ENCODE measurements at regions not wholly inside any gene's neighbourhood (a gene's known extent, or its start where the extent isn't known, plus 50 kb on each side); places are given as distances from the start of the nearest gene placed in this dataset.
"Not testable (repeated sequence)": the region's sequence is repeated elsewhere in the genome, so short reads cannot be mapped to it uniquely, and the experiment has no call there.

DNA sequence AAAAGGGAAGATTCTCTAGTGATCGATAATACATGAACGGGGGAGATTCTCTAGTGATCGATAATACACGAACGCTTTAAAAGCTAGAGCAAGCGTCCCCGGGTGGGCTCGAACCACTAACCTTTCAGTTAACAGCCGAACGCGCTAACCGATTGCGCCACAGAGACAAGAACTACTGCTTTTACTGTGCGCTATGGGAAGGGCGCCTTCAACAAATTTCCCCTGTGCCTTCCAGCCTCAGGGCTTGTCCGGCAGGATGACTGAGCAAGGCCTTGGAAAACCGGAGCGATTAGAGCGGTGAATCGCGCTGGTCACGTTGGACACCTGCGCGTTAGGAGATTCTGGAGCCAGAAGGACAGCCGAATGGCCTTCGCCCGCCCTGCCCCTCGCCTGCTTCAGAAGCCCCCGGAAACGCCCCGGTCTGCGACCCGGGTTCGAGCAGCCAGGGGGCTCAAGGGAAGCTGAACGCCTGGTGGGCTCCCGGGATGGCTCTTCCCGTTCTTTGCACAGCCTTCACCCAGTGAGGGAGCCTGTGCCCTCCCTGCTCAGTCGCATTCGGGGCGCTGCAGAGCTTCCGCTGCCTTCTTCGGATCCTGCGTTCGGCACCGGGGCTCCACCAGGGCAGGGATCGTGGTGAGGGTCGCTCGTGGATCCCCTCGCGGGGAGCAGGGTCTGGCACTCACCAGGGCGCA, 103.5 kb downstream of the NBPF11 start:
- not testable (repeated sequence) for TF ChIP-seq EP300 (conservative IDR thresholded peaks at IDR 0.05; ENCODE audit: poor library complexity, severe bottlenecking); EZH2 (IDR thresholded peaks at IDR 0.05; ENCODE audit: borderline replicate concordance, insufficient read depth, low read length, poor library complexity, severe bottlenecking)
- TF ChIP-seq, protein P1, sequence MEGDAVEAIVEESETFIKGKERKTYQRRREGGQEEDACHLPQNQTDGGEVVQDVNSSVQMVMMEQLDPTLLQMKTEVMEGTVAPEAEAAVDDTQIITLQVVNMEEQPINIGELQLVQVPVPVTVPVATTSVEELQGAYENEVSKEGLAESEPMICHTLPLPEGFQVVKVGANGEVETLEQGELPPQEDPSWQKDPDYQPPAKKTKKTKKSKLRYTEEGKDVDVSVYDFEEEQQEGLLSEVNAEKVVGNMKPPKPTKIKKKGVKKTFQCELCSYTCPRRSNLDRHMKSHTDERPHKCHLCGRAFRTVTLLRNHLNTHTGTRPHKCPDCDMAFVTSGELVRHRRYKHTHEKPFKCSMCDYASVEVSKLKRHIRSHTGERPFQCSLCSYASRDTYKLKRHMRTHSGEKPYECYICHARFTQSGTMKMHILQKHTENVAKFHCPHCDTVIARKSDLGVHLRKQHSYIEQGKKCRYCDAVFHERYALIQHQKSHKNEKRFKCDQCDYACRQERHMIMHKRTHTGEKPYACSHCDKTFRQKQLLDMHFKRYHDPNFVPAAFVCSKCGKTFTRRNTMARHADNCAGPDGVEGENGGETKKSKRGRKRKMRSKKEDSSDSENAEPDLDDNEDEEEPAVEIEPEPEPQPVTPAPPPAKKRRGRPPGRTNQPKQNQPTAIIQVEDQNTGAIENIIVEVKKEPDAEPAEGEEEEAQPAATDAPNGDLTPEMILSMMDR (IDR thresholded peaks at IDR 0.05; ENCODE audit: poor library complexity, severe bottlenecking): not testable (repeated sequence)
- TF ChIP-seq, protein P2, sequence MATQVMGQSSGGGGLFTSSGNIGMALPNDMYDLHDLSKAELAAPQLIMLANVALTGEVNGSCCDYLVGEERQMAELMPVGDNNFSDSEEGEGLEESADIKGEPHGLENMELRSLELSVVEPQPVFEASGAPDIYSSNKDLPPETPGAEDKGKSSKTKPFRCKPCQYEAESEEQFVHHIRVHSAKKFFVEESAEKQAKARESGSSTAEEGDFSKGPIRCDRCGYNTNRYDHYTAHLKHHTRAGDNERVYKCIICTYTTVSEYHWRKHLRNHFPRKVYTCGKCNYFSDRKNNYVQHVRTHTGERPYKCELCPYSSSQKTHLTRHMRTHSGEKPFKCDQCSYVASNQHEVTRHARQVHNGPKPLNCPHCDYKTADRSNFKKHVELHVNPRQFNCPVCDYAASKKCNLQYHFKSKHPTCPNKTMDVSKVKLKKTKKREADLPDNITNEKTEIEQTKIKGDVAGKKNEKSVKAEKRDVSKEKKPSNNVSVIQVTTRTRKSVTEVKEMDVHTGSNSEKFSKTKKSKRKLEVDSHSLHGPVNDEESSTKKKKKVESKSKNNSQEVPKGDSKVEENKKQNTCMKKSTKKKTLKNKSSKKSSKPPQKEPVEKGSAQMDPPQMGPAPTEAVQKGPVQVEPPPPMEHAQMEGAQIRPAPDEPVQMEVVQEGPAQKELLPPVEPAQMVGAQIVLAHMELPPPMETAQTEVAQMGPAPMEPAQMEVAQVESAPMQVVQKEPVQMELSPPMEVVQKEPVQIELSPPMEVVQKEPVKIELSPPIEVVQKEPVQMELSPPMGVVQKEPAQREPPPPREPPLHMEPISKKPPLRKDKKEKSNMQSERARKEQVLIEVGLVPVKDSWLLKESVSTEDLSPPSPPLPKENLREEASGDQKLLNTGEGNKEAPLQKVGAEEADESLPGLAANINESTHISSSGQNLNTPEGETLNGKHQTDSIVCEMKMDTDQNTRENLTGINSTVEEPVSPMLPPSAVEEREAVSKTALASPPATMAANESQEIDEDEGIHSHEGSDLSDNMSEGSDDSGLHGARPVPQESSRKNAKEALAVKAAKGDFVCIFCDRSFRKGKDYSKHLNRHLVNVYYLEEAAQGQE (IDR thresholded peaks at IDR 0.05; ENCODE audit: borderline replicate concordance): not testable (repeated sequence)

Data from neural cell (in vitro differentiated cells).